ENCODE measurements at regions not wholly inside any gene's neighbourhood (a gene's known extent, or its start where the extent isn't known, plus 50 kb on each side); places are given as distances from the start of the nearest gene placed in this dataset.

GRCh38 chr3:5644773-5645670 is 457.5 kb downstream of the EDEM1 start (continued):
- TF ChIP-seq ZNF592 (IDR thresholded peaks at IDR 0.05) = no peak
- TF ChIP-seq ZBED1 (IDR thresholded peaks at IDR 0.05) = no peak
- no peak for TF ChIP-seq NR2C1 (IDR thresholded peaks at IDR 0.05)
- no peak for TF ChIP-seq NR2C1 (tag; IDR thresholded peaks at IDR 0.05)

GRCh38 chr3:5645692-5646410 is 458.3 kb downstream of the EDEM1 start:
- Histone ChIP-seq H3K27ac (ENCODE audit: extremely low read depth, low read depth, low read length) (no peak overlapping the region), H3K9me1 (ENCODE audit: control insufficient read depth, insufficient read depth, low read length) (no peaks in the 10 kb centered on the region), H3K27me3 (ENCODE audit: control insufficient read depth in 2 of 2, insufficient read depth in 2 of 2, low read length in 2 of 2) (no peaks in the 10 kb centered on the region), H3K79me2 (ENCODE audit: control insufficient read depth, insufficient read depth, low read length) (no peaks in the 10 kb centered on the region), H2AFZ (ENCODE audit: low read depth, low read length) (no peak overlapping the region), H3K36me3 (ENCODE audit: control insufficient read depth, insufficient read depth, low read length) (no peaks in the 10 kb centered on the region), H3K9ac (ENCODE audit: insufficient read depth in 1 of 2, low read depth in 2 of 2, low read length in 2 of 2) (no peak overlapping the region), H3K4me2 (ENCODE audit: insufficient read depth, low read length) (no peak overlapping the region), H3K9me3 (replicated peaks; ENCODE audit: control insufficient read depth, insufficient read depth, low read depth, low read length) (no peaks in the 10 kb centered on the region), H4K20me1 (replicated peaks; ENCODE audit: control insufficient read depth, insufficient read depth, low read length) (no peaks in the 10 kb centered on the region), H3K4me3 (no peak overlapping the region), H3K4me1 (replicated peaks in 1 of 2; ENCODE audit: control insufficient read depth in 2 of 2, insufficient read depth in 2 of 2, low read length in 2 of 2) (no peaks in the 10 kb centered on the region)
- in situ Hi-C loops (cut with MboI) = no loop called here
- TF ChIP-seq ZBED1 (IDR thresholded peaks at IDR 0.05) = no peak
- no peak for TF ChIP-seq ZFX (CRISPR knock-in tag; IDR thresholded peaks at IDR 0.05)
- no peak for TF ChIP-seq ZNF707 (CRISPR knock-in tag; conservative IDR thresholded peaks at IDR 0.05)
- no peak for TF ChIP-seq ZNF668 (CRISPR knock-in tag; IDR thresholded peaks at IDR 0.05)
- TF ChIP-seq NKRF (IDR thresholded peaks at IDR 0.05; ENCODE audit: borderline replicate concordance) = no peak
- no TSS peak for BruUV-seq (replicated peaks)
- intact Hi-C loops (cut with micrococcal nuclease) = no loop called here
- DNase-seq (ENCODE audit: extremely low read depth in 1 of 4, low spot score in 3 of 4) (no peak), ATAC-seq (no peak), FAIRE-seq (no peak)
- CTCF ChIA-PET (ENCODE audit: low intra/inter-chr PET ratio) = no interaction called here
- POLR2A ChIA-PET = no interaction called here
- WGBS (ENCODE audit: insufficient coverage, low coverage, missing lambda C conversion rate) = 22% methylated on average over 10 of the region's 10 CpGs
